ENCODE measurements at regions not wholly inside any gene's neighbourhood (a gene's known extent, or its start where the extent isn't known, plus 50 kb on each side); places are given as distances from the start of the nearest gene placed in this dataset.

DNA sequence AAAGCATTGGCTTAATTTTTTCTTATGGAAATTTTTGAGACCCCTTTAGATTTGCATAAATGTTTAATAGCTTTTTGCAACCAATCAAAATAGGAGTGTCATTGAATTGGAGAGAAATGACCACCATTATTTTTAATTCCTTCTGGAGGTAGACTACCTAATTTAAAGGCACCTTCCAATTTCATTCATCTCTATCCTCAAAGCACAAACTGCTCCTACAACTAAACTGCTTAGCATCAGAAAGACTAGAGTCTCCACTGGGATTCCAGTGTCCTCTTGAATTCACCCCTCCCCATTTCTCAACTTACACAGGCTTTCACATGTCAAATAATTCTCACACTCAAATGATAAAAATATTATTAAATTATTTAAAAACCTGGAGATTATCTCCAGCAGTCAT is 168.4 kb downstream of the RPS29 start (continued):
- no peak for TF ChIP-seq ZNF175 (tag by site-specific recombination; IDR thresholded peaks at IDR 0.05)
- no peak for TF ChIP-seq ZNF521 (tag by site-specific recombination; IDR thresholded peaks at IDR 0.05)
- no peak for TF ChIP-seq ZNF747 (tag by site-specific recombination; IDR thresholded peaks at IDR 0.05)
- TF ChIP-seq ZNF510 (tag by site-specific recombination; IDR thresholded peaks at IDR 0.05; ENCODE audit: insufficient replicate concordance), result no peak

DNA sequence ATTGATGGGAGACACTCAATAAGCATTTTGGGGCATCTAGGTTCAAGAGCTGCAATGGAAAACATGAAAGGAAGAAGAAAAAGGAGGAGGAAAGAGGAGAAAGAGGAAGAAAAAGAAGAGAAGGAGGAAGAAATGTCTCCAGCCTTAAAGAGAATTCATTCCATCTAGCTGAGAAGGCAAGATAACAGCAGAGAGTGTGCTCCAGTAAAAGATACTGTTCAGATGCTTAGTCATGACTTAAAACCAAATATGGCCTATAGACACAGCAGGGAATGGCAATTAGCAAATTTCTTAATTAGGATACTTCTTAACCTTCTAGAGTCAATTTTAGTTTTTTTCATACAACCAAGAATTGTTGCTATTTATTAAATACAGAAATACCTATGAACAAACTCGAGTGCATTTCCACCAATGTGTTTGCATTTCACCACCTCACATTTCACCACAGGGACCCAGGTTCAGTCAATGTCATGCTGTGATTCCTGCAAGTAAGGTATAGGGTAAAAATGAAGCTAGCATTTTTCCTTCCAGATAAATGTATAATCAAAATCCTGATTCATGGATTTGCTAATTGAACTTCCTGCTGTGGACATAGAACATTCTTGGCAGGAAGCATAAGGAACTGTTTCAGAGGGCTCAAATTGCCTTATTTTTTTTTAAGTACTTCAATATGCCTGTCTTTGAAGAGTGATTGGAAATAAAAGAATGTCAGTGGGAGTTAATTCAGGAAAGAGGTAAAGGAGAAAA is 177.8 kb downstream of the RPS29 start:
- Histone ChIP-seq H3K9me3 (ENCODE audit: control insufficient read depth, insufficient read depth, low read depth, low read length) (no peaks in the 10 kb centered on the region), H3K4me1 (ENCODE audit: control insufficient read depth, insufficient read depth, low read length) (no peaks in the 10 kb centered on the region), H3K27ac (ENCODE audit: extremely low read depth, low read depth, low read length) (no peak overlapping the region), H3K4me3 (ENCODE audit: low read depth, low read length) (no peak overlapping the region), H3K36me3 (ENCODE audit: control insufficient read depth in 2 of 2, insufficient read depth in 1 of 2, low read length in 2 of 2) (no peaks in the 10 kb centered on the region)
- CTCF ChIA-PET, result interaction anchor here (1.7 kb wide), 1 partner anchor 53 kb away, joined by 6 read pairs; no protein-coding TSS in a partner anchor
- POLR2A ChIA-PET, result no interaction called here
- TF ChIP-seq ZNF146 (tag by site-specific recombination; IDR thresholded peaks at IDR 0.05) (no peak), ZNF169 (tag by site-specific recombination; IDR thresholded peaks at IDR 0.05) (no peak), ZNF16 (tag by site-specific recombination; IDR thresholded peaks at IDR 0.05; ENCODE audit: low read depth) (no peak), ZNF654 (tag by site-specific recombination; IDR thresholded peaks at IDR 0.05; ENCODE audit: low read depth) (no peak), ZFP37 (tag by site-specific recombination; IDR thresholded peaks at IDR 0.05) (no peak), ZNF121 (tag by site-specific recombination; IDR thresholded peaks at IDR 0.05) (no peak), OSR2 (tag by site-specific recombination; IDR thresholded peaks at IDR 0.05) (no peak), FEZF1 (tag by site-specific recombination; IDR thresholded peaks at IDR 0.05) (no peak), ZNF292 (tag by site-specific recombination; IDR thresholded peaks at IDR 0.05; ENCODE audit: borderline replicate concordance, low read depth) (no peak), BCL11B (tag by site-specific recombination; IDR thresholded peaks at IDR 0.05; ENCODE audit: low read depth) (no peak), ZNF473 (tag by site-specific recombination; IDR thresholded peaks at IDR 0.05) (no peak), REPIN1 (tag by site-specific recombination; IDR thresholded peaks at IDR 0.05; ENCODE audit: low read depth) (no peak), SCRT1 (tag by site-specific recombination; IDR thresholded peaks at IDR 0.05; ENCODE audit: borderline replicate concordance) (no peak), ZBTB1 (tag by site-specific recombination; IDR thresholded peaks at IDR 0.05) (no peak), ZNF239 (tag by site-specific recombination; IDR thresholded peaks at IDR 0.05) (no peak), ZNF510 (tag by site-specific recombination; IDR thresholded peaks at IDR 0.05; ENCODE audit: insufficient replicate concordance) (no peak)
- TF ChIP-seq, protein P1, sequence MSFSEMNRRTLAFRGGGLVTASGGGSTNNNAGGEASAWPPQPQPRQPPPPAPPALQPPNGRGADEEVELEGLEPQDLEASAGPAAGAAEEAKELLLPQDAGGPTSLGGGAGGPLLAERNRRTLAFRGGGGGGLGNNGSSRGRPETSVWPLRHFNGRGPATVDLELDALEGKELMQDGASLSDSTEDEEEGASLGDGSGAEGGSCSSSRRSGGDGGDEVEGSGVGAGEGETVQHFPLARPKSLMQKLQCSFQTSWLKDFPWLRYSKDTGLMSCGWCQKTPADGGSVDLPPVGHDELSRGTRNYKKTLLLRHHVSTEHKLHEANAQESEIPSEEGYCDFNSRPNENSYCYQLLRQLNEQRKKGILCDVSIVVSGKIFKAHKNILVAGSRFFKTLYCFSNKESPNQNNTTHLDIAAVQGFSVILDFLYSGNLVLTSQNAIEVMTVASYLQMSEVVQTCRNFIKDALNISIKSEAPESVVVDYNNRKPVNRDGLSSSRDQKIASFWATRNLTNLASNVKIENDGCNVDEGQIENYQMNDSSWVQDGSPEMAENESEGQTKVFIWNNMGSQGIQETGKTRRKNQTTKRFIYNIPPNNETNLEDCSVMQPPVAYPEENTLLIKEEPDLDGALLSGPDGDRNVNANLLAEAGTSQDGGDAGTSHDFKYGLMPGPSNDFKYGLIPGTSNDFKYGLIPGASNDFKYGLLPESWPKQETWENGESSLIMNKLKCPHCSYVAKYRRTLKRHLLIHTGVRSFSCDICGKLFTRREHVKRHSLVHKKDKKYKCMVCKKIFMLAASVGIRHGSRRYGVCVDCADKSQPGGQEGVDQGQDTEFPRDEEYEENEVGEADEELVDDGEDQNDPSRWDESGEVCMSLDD (tag by site-specific recombination; IDR thresholded peaks at IDR 0.05), result no peak

DNA sequence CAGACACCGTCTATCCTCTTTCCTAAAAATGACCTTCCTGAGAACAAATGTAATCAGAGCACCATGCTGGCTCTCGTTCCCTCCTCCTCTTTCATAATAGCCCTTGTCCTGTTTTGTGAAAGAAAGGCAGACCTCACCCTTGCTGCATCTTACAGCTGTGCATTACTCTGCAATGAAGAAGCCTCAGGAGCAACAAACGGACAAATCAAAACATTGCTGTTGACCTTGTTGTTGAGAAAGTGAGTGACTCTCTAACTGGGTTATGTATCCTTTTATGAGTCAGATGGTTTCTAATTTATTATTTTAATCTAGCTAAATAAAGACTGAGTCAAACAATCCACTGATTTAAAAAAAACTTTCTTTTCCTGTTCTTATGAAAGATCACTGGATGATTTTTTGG is 180.9 kb downstream of the RPS29 start:
- no peak overlapping the region for H3K27ac ChIP-seq (ENCODE audit: extremely low read depth, low read depth, low read length)
- no peaks in the 10 kb centered on the region for H3K4me1 ChIP-seq (ENCODE audit: control insufficient read depth, insufficient read depth, low read length)
- ChIA-PET POLR2A (no interaction called here), CTCF (interaction anchor here (0.6 to 1.2 kb wide), 2 partner anchors 12 to 56 kb away, joined by 3 to 4 read pairs; no protein-coding TSS in a partner anchor)
- H3K9me3 ChIP-seq (ENCODE audit: control insufficient read depth, insufficient read depth, low read depth, low read length), result no peaks in the 10 kb centered on the region
- H3K36me3 ChIP-seq (ENCODE audit: control insufficient read depth in 2 of 2, insufficient read depth in 1 of 2, low read length in 2 of 2), result no peaks in the 10 kb centered on the region
- no peak overlapping the region for H3K4me3 ChIP-seq (ENCODE audit: low read depth, low read length)
- TF ChIP-seq ZNF114 (tag by site-specific recombination; IDR thresholded peaks at IDR 0.05), result no peak
- no peak for TF ChIP-seq ZNF155 (tag by site-specific recombination; IDR thresholded peaks at IDR 0.05)
- TF ChIP-seq ZNF391 (tag by site-specific recombination; IDR thresholded peaks at IDR 0.05; ENCODE audit: borderline replicate concordance, low read depth), result no peak
- TF ChIP-seq, protein P2, sequence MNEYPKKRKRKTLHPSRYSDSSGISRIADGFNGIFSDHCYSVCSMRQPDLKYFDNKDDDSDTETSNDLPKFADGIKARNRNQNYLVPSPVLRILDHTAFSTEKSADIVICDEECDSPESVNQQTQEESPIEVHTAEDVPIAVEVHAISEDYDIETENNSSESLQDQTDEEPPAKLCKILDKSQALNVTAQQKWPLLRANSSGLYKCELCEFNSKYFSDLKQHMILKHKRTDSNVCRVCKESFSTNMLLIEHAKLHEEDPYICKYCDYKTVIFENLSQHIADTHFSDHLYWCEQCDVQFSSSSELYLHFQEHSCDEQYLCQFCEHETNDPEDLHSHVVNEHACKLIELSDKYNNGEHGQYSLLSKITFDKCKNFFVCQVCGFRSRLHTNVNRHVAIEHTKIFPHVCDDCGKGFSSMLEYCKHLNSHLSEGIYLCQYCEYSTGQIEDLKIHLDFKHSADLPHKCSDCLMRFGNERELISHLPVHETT (tag by site-specific recombination; IDR thresholded peaks at IDR 0.05), result no peak
- TF ChIP-seq ZFHX2 (tag by site-specific recombination; conservative IDR thresholded peaks at IDR 0.05), result no peak
- TF ChIP-seq ZNF529 (tag by site-specific recombination; IDR thresholded peaks at IDR 0.05; ENCODE audit: insufficient replicate concordance), result no peak
- no peak for TF ChIP-seq ZNF621 (tag by site-specific recombination; IDR thresholded peaks at IDR 0.05)
- no peak for TF ChIP-seq ZNF501 (tag by site-specific recombination; IDR thresholded peaks at IDR 0.05)
- no peak for TF ChIP-seq ZNF121 (tag by site-specific recombination; IDR thresholded peaks at IDR 0.05)
- TF ChIP-seq, protein P3, sequence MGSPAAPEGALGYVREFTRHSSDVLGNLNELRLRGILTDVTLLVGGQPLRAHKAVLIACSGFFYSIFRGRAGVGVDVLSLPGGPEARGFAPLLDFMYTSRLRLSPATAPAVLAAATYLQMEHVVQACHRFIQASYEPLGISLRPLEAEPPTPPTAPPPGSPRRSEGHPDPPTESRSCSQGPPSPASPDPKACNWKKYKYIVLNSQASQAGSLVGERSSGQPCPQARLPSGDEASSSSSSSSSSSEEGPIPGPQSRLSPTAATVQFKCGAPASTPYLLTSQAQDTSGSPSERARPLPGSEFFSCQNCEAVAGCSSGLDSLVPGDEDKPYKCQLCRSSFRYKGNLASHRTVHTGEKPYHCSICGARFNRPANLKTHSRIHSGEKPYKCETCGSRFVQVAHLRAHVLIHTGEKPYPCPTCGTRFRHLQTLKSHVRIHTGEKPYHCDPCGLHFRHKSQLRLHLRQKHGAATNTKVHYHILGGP (tag by site-specific recombination; IDR thresholded peaks at IDR 0.05), result no peak
- no peak for TF ChIP-seq ZNF223 (tag by site-specific recombination; IDR thresholded peaks at IDR 0.05)
- TF ChIP-seq ZNF133 (tag by site-specific recombination; IDR thresholded peaks at IDR 0.05), result no peak
